H9 (cell line): ENCODE measurements at regions not wholly inside any gene's neighbourhood (a gene's known extent, or its start where the extent isn't known, plus 50 kb on each side); places are given as distances from the start of the nearest gene placed in this dataset.

Source experiments
- DNase-seq: peaks from one replicate; pipeline ENCODE4 v3.0.0-alpha.2; 2017
- H2AFZ ChIP-seq: one replicate; pipeline ENCODE4 v1.6.1; 2013; ENCODE audit warnings: mild to moderate bottlenecking, low read length, control low read depth, moderate library complexity
- H2AK5ac ChIP-seq: 2 replicates; pipeline ENCODE4 v1.6.1; 2013; ENCODE audit warnings: low read length, control low read depth, mixed read lengths; ENCODE audit not compliant: insufficient read length
- H2BK120ac ChIP-seq: one replicate; pipeline ENCODE4 v1.6.1; 2013; ENCODE audit warnings: low read depth, mild to moderate bottlenecking, low read length, control low read depth, inconsistent platforms; ENCODE audit not compliant: poor library complexity, severe bottlenecking
- H2BK12ac ChIP-seq: 2 replicates; pipeline ENCODE4 v1.6.1; 2013; ENCODE audit warnings: low read length, control low read depth, mixed read lengths, low read depth; ENCODE audit not compliant: insufficient read length
- H2BK15ac ChIP-seq: 2 replicates; pipeline ENCODE4 v1.6.1; 2013; ENCODE audit warnings: low read depth, low read length, control low read depth
- H2BK20ac ChIP-seq: one replicate; pipeline ENCODE4 v1.6.1; 2013; ENCODE audit warnings: low read depth, mild to moderate bottlenecking, low read length, control low read depth, inconsistent platforms; ENCODE audit not compliant: poor library complexity, severe bottlenecking
- H2BK5ac ChIP-seq: 2 replicates; pipeline ENCODE4 v1.6.1; 2013; ENCODE audit warnings: low read length, control low read depth, mixed read lengths; ENCODE audit not compliant: insufficient read length
- H3K14ac ChIP-seq: 2 replicates; pipeline ENCODE4 v1.6.1; 2013; ENCODE audit warnings: low read length, control low read depth; ENCODE audit not compliant: insufficient read depth
- H3K18ac ChIP-seq: 2 replicates; pipeline ENCODE4 v1.6.1; 2013; ENCODE audit warnings: low read depth, mild to moderate bottlenecking, mixed read lengths, low read length, control low read depth; ENCODE audit not compliant: insufficient read length
- H3K23ac ChIP-seq: 2 replicates; pipeline ENCODE4 v1.6.1; 2013; ENCODE audit warnings: low read length, control low read depth, mixed read lengths, low read depth; ENCODE audit not compliant: insufficient read length
- H3K23me2 ChIP-seq: 2 replicates; pipeline ENCODE4 v1.6.1; 2013; ENCODE audit warnings: low read depth, mild to moderate bottlenecking, mixed read lengths, low read length, control low read depth; ENCODE audit not compliant: insufficient read length, poor library complexity, severe bottlenecking
- H3K27ac ChIP-seq: 2 replicates; pipeline ENCODE4 v1.5.1; 2013; ENCODE audit warnings: low read length, control low read depth, mixed read lengths, low read depth; ENCODE audit not compliant: insufficient read length
- H3K27me3 ChIP-seq: 2 replicates; pipeline ENCODE4 v1.6.1; 2013; ENCODE audit warnings: low read length, control low read depth, inconsistent platforms; ENCODE audit not compliant: insufficient read depth
- H3K4ac ChIP-seq: 2 replicates; pipeline ENCODE4 v1.6.1; 2013; ENCODE audit warnings: low read depth, mild to moderate bottlenecking, control low read depth, inconsistent platforms, low read length, moderate library complexity
- H3K4me1 ChIP-seq: 2 replicates; pipeline ENCODE4 v1.6.1; 2013; ENCODE audit warnings: low read length, control low read depth, inconsistent platforms; ENCODE audit not compliant: insufficient read depth
- H3K4me2 ChIP-seq: 2 replicates; pipeline ENCODE4 v1.6.1; 2013; ENCODE audit warnings: low read length, control low read depth, mixed read lengths; ENCODE audit not compliant: insufficient read length, insufficient read depth
- H3K56ac ChIP-seq: 2 replicates; pipeline ENCODE4 v1.6.1; 2013; ENCODE audit warnings: low read depth, mild to moderate bottlenecking, mixed read lengths, low read length, control low read depth; ENCODE audit not compliant: insufficient read length
- H3K79me1 ChIP-seq: 2 replicates; pipeline ENCODE4 v1.6.1; 2013; ENCODE audit warnings: low read depth, mild to moderate bottlenecking, moderate library complexity, low read length, control low read depth, inconsistent platforms; ENCODE audit not compliant: insufficient read depth, poor library complexity, severe bottlenecking
- H3K79me2 ChIP-seq: 2 replicates; pipeline ENCODE4 v1.6.1; 2013; ENCODE audit warnings: low read length, control low read depth, inconsistent platforms; ENCODE audit not compliant: insufficient read depth
- H3K9ac ChIP-seq: 2 replicates; pipeline ENCODE4 v1.6.1; 2013; ENCODE audit warnings: low read length, control low read depth, mixed read lengths; ENCODE audit not compliant: insufficient read length; ENCODE audit errors: extremely low read depth
- H3K9me3 ChIP-seq: one replicate; pipeline ENCODE4 v1.6.1; 2013; ENCODE audit warnings: low read depth, low read length, inconsistent platforms; ENCODE audit not compliant: control insufficient read depth
- H3T11ph ChIP-seq: one replicate; pipeline ENCODE4 v1.6.1; 2013; ENCODE audit warnings: mild to moderate bottlenecking, low read length, control low read depth, inconsistent platforms
- H4K20me1 ChIP-seq: one replicate; pipeline ENCODE4 v1.6.1; 2013; ENCODE audit not compliant: control insufficient read depth, insufficient read length, insufficient read depth
- H4K5ac ChIP-seq: 2 replicates; pipeline ENCODE4 v1.6.1; 2013; ENCODE audit warnings: low read depth, mild to moderate bottlenecking, mixed read lengths, low read length, control low read depth; ENCODE audit not compliant: insufficient read length
- H4K8ac ChIP-seq: replicated peaks from 2 replicates; pipeline ENCODE4 v1.6.1; 2013; ENCODE audit warnings: low read length, control low read depth, mixed read lengths, low read depth; ENCODE audit not compliant: insufficient read length
- H4K91ac ChIP-seq: 2 replicates; pipeline ENCODE4 v1.6.1; 2013; ENCODE audit warnings: low read depth, mild to moderate bottlenecking, moderate library complexity, mixed read lengths, low read length, control low read depth; ENCODE audit not compliant: insufficient read length
- H3K27ac Mint-ChIP-seq, 3 experiments: 2 replicates in 2 of 3; 3 replicates in 1 of 3; pipeline ENCODE4 v1.8.0; 2020 to 2021; ENCODE audit warnings: mixed read lengths in 3 of 3, mild to moderate bottlenecking in 1 of 3, moderate library complexity in 1 of 3
- H3K27me3 Mint-ChIP-seq: 2 replicates; pipeline ENCODE4 v1.8.0; 2021; ENCODE audit warnings: low read depth, mild to moderate bottlenecking, moderate library complexity, mixed read lengths
- H3K36me3 Mint-ChIP-seq, 3 experiments: 2 replicates in 2 of 3; 3 replicates in 1 of 3; pipeline ENCODE4 v1.8.0; 2020 to 2021; ENCODE audit warnings: low read depth in 3 of 3, mixed read lengths in 3 of 3; ENCODE audit not compliant: insufficient read depth in 1 of 3
- H3K4me1 Mint-ChIP-seq, 2 experiments: 2 replicates each; pipeline ENCODE4 v1.8.0; 2020; ENCODE audit warnings: mixed read lengths in 2 of 2
- H3K4me3 Mint-ChIP-seq, 2 experiments: 2 replicates in 1 of 2; 3 replicates in 1 of 2; pipeline ENCODE4 v1.8.0; 2020 to 2021; ENCODE audit warnings: mild to moderate bottlenecking in 2 of 2, mixed read lengths in 2 of 2, moderate library complexity in 1 of 2
- H3K9me3 Mint-ChIP-seq, 2 experiments: 2 replicates in 1 of 2; 3 replicates in 1 of 2; pipeline ENCODE4 v1.8.0; 2020; ENCODE audit warnings: mild to moderate bottlenecking in 2 of 2, mixed read lengths in 2 of 2, moderate library complexity in 1 of 2
- WGBS: extraction: QIAGEN DNeasy Blood & Tissue Kit; methylation state at CpG from one replicate; pipeline ENCODE4 v1.1.7; 2013; ENCODE audit warnings: missing lambda C conversion rate, low lambda C conversion rate, mixed read lengths; ENCODE audit not compliant: insufficient read length; ENCODE audit errors: extremely low coverage; 5-methylcytosine and 5-hydroxymethylcytosine counted together
- TF ChIP-seq, protein P1 (sequence below): fragments of 200-600 bp; sonication (generic); conservative IDR thresholded peaks from 3 replicates; pipeline ENCODE4 v1.8.0; 2021; ENCODE audit warnings: antibody characterized with exemption, mild to moderate bottlenecking

DNA sequence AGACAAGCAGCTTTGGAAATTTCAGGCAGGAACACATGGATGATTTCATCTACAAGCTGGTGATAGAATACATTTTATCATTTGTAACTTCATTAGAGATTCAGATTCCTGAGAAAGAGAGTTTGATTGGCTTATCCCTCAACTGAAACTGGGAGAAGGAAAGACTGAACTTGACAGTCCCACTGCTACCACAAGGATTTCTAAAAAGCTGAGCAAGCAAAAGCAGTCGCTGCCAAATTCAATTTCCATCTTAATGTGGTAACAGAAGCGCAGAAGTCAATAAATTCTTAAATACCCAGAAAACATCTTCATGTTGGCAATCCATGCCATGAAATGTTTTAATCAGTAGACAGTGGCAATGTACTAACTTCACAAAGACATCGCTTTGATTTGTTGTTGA lies 172.1 kb upstream of the DACH1 start:
- no peaks in the 10 kb centered on the region for H3K79me1 ChIP-seq
- H3K9me3 ChIP-seq, result no peaks in the 10 kb centered on the region
- no peak overlapping the region for H3K14ac ChIP-seq
- H3K23me2 ChIP-seq, result no peaks in the 10 kb centered on the region
- H3K9ac ChIP-seq, result no peak overlapping the region
- H3K27me3 Mint-ChIP-seq, result no peaks in the 10 kb centered on the region
- H4K5ac ChIP-seq, result no peak overlapping the region
- no peak overlapping the region for H3K23ac ChIP-seq
- H3K27me3 ChIP-seq, result no peaks in the 10 kb centered on the region
- H3K4me3 Mint-ChIP-seq, result no peak overlapping the region
- H4K91ac ChIP-seq, result no peak overlapping the region
- H3K27ac ChIP-seq, result no peak overlapping the region
- H2BK20ac ChIP-seq, result no peak overlapping the region
- no peak overlapping the region for H4K8ac ChIP-seq
- H3K4me1 ChIP-seq, result no peaks in the 10 kb centered on the region
- no peaks in the 10 kb centered on the region for H3K9me3 Mint-ChIP-seq
- no peaks in the 10 kb centered on the region for H3K79me2 ChIP-seq
- TF ChIP-seq, protein P1, sequence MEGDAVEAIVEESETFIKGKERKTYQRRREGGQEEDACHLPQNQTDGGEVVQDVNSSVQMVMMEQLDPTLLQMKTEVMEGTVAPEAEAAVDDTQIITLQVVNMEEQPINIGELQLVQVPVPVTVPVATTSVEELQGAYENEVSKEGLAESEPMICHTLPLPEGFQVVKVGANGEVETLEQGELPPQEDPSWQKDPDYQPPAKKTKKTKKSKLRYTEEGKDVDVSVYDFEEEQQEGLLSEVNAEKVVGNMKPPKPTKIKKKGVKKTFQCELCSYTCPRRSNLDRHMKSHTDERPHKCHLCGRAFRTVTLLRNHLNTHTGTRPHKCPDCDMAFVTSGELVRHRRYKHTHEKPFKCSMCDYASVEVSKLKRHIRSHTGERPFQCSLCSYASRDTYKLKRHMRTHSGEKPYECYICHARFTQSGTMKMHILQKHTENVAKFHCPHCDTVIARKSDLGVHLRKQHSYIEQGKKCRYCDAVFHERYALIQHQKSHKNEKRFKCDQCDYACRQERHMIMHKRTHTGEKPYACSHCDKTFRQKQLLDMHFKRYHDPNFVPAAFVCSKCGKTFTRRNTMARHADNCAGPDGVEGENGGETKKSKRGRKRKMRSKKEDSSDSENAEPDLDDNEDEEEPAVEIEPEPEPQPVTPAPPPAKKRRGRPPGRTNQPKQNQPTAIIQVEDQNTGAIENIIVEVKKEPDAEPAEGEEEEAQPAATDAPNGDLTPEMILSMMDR, result no peak
- no peak for DNase-seq
- no peaks in the 10 kb centered on the region for H3K4me1 Mint-ChIP-seq
- no peak overlapping the region for H3K4me2 ChIP-seq
- H4K20me1 ChIP-seq, result no peaks in the 10 kb centered on the region
- H2AFZ ChIP-seq, result no peak overlapping the region
- no peaks in the 10 kb centered on the region for H3K36me3 Mint-ChIP-seq
- no peak overlapping the region for H3T11ph ChIP-seq
- H2AK5ac ChIP-seq, result no peak overlapping the region
- H2BK12ac ChIP-seq, result no peak overlapping the region
- no peak overlapping the region for H3K4ac ChIP-seq
- H2BK120ac ChIP-seq, result no peak overlapping the region
- H3K56ac ChIP-seq, result no peak overlapping the region
- no CpG with 5 or more reads among the region's 3 CpGs for WGBS
- H2BK15ac ChIP-seq, result no peak overlapping the region
- H3K27ac Mint-ChIP-seq, result no peak overlapping the region
- no peak overlapping the region for H2BK5ac ChIP-seq
- H3K18ac ChIP-seq, result no peak overlapping the region
